B cell (primary cell): ENCODE measurements at regions not wholly inside any gene's neighbourhood (a gene's known extent, or its start where the extent isn't known, plus 50 kb on each side); places are given as distances from the start of the nearest gene placed in this dataset.

Source experiments
- ATAC-seq: fragments of 200-7000 bp; cut with Tn5 transposase; one replicate; pipeline ENCODE4 v1.10.0; 2021; ENCODE audit warnings: low read depth, mild to moderate bottlenecking, moderate number of reproducible peaks, moderate library complexity
- CTCF ChIA-PET: fragments of 350-600 bp; sonication (Branson Sonifier 250); formaldehyde crosslinking; loops from one replicate; lab custom pipeline; 2021; ENCODE audit warnings: antibody characterized with exemption, inconsistent platforms; lab: Charles Lee
- POLR2A ChIA-PET: fragments of 350-600 bp; sonication (Branson Sonifier 250); formaldehyde crosslinking; loops from one replicate; lab custom pipeline; 2021; ENCODE audit warnings: antibody characterized with exemption; lab: Charles Lee
- DNase-seq: peaks from one replicate; pipeline ENCODE4 v3.0.0; 2013
- H2AFZ ChIP-seq: 2 replicates; pipeline ENCODE4 v1.6.1; 2012; ENCODE audit warnings: mild to moderate bottlenecking, low read depth, low read length; ENCODE audit not compliant: insufficient read depth, poor library complexity, severe bottlenecking
- H3K27ac ChIP-seq, 2 donors: 1 replicate in 1 of 2; 2 replicates in 1 of 2; pipeline ENCODE4 v1.5.1; 2012 to 2013; ENCODE audit warnings: low read length in 2 of 2, mild to moderate bottlenecking in 2 of 2, moderate library complexity in 1 of 2
- H3K27me3 ChIP-seq, 4 experiments: fragments of 200-600 bp in 1 of 4; sonication (generic) in 1 of 4; replicated peaks in 1 of 4; 1 replicate in 2 of 4; 2 replicates in 2 of 4; pipeline versions ENCODE4 v1.6.1 to v1.7.0; 2013 to 2016; ENCODE audit warnings: low read length in 3 of 4, mild to moderate bottlenecking in 2 of 4, mixed read lengths in 1 of 4, moderate library complexity in 1 of 4; ENCODE audit not compliant: insufficient read depth in 4 of 4, control insufficient read depth in 3 of 4; ENCODE audit errors: control extremely low read depth in 1 of 4
- H3K36me3 ChIP-seq, 2 experiments: replicated peaks in 1 of 2; 1 replicate in 1 of 2; 2 replicates in 1 of 2; pipeline versions ENCODE4 v1.6.1 to v1.7.1; 2013; ENCODE audit warnings: low read length in 1 of 2; ENCODE audit not compliant: insufficient read depth in 2 of 2, control insufficient read depth in 1 of 2; ENCODE audit errors: control extremely low read depth in 1 of 2, extremely low read depth in 1 of 2
- H3K4me1 ChIP-seq, 2 donors: fragments of 200-600 bp in 1 of 2; sonication (generic) in 1 of 2; 1 replicate in 1 of 2; 2 replicates in 1 of 2; pipeline versions ENCODE4 v1.5.1 to v1.6.1; 2013 to 2017; ENCODE audit warnings: low read length in 2 of 2; ENCODE audit not compliant: control insufficient read depth in 2 of 2, insufficient read depth in 2 of 2
- H3K4me2 ChIP-seq: replicated peaks from 2 replicates; pipeline ENCODE3; 2012; ENCODE audit warnings: mild to moderate bottlenecking, low read depth, low read length; ENCODE audit not compliant: poor library complexity, severe bottlenecking
- H3K4me3 ChIP-seq, 5 experiments: fragments of 200-600 bp in 1 of 5; sonication (generic) in 1 of 5; 1 replicate in 3 of 5; 2 replicates in 2 of 5; pipeline versions ENCODE4 v1.5.1 to v1.7.0; 2011 to 2016; ENCODE audit warnings: low read length in 4 of 5, mild to moderate bottlenecking in 4 of 5, low read depth in 2 of 5, control low read depth in 1 of 5, moderate library complexity in 1 of 5; ENCODE audit not compliant: insufficient read depth in 1 of 5; ENCODE audit errors: control extremely low read depth in 1 of 5, extremely low read depth in 1 of 5
- H3K79me2 ChIP-seq: fragments of 200-600 bp; sonication (generic); one replicate; pipeline ENCODE4 v1.6.0; 2016; ENCODE audit warnings: low read length; ENCODE audit not compliant: control insufficient read depth, insufficient read depth
- H3K9ac ChIP-seq: fragments of 200-600 bp; sonication (generic); 2 replicates; pipeline ENCODE4 v1.6.1; 2017; ENCODE audit warnings: mild to moderate bottlenecking, low read length, moderate library complexity
- H3K9me3 ChIP-seq, 3 donors: one replicate each; pipeline versions ENCODE4 v1.6.1 to v1.7.1; 2013; ENCODE audit warnings: low read length in 2 of 3; ENCODE audit not compliant: control insufficient read depth in 2 of 3, insufficient read depth in 1 of 3; ENCODE audit errors: control extremely low read depth in 1 of 3
- H4K20me1 ChIP-seq: 2 replicates; pipeline ENCODE4 v1.6.0; 2012; ENCODE audit warnings: mild to moderate bottlenecking, low read length; ENCODE audit not compliant: insufficient read depth, control insufficient read depth, poor library complexity, severe bottlenecking
- H3K27ac Mint-ChIP-seq: one replicate; pipeline ENCODE4 v1.8.0; 2021; ENCODE audit warnings: mixed read lengths
- H3K27me3 Mint-ChIP-seq: one replicate; pipeline ENCODE4 v1.8.0; 2021; ENCODE audit warnings: mixed read lengths
- H3K4me1 Mint-ChIP-seq: one replicate; pipeline ENCODE4 v1.8.0; 2021; ENCODE audit warnings: mixed read lengths
- H3K4me3 Mint-ChIP-seq: one replicate; pipeline ENCODE4 v1.8.0; 2021; ENCODE audit warnings: mixed read lengths
- H3K9me3 Mint-ChIP-seq: one replicate; pipeline ENCODE4 v1.8.0; 2022; ENCODE audit warnings: mixed read lengths; ENCODE audit not compliant: insufficient read depth
- EZH2 ChIP-seq: IDR thresholded peaks from 2 replicates; pipeline ENCODE4 v1.6.1; 2012; ENCODE audit warnings: borderline replicate concordance, low read depth, mild to moderate bottlenecking, moderate library complexity, low read length; ENCODE audit not compliant: insufficient read depth, poor library complexity, severe bottlenecking
- WGBS: methylation state at CpG from one replicate; pipeline ENCODE4 v1.1.5; 2013; ENCODE audit warnings: missing lambda C conversion rate; ENCODE audit not compliant: insufficient coverage; 5-methylcytosine and 5-hydroxymethylcytosine counted together
- intact Hi-C: fragments of 100-400 bp; cut with micrococcal nuclease; formaldehyde crosslinking; loops from one replicate; pipeline ENCODE4 v1.10.0; 2022
- TF ChIP-seq, protein P1 (sequence below): fragments of 200-600 bp; IDR thresholded peaks from one replicate; pipeline ENCODE4 v1.8.0; 2022; ENCODE audit warnings: antibody characterized with exemption, mild to moderate bottlenecking

DNA sequence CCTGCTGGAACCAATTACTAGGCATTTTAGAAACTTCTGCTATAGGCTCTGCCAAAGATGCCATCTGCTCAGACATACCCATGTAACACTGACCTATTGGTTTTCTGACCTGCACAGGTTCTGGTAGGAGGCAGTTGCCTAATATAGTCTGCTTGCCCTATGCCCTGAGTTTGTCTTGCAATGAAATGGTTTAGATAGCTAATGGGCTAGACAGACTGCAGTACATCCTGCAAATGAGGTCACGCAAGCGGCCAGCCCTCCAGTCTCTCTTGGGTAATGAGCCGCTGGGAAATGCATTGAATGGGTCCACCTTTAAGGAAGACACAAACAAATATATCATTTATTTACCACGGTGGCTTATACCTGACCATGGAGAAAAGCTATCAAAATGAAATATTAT, 90.6 kb upstream of the B3GAT2 start:
- Histone ChIP-seq H3K36me3 (no peaks in the 10 kb centered on the region), H3K4me2 (no peak overlapping the region), H3K27me3 (no peaks in the 10 kb centered on the region), H3K79me2 (no peaks in the 10 kb centered on the region), H4K20me1 (no peaks in the 10 kb centered on the region), H2AFZ (no peak overlapping the region), H3K4me3 (no peak overlapping the region), H3K27ac (no peak overlapping the region), H3K9me3 (no peaks in the 10 kb centered on the region), H3K4me1 (no peaks in the 10 kb centered on the region), H3K9ac (no peak overlapping the region)
- ChIA-PET CTCF (no interaction called here), POLR2A (no interaction called here)
- no peak for ATAC-seq
- H3K27ac Mint-ChIP-seq = no peak overlapping the region
- intact Hi-C loops = no loop called here
- peaks cover 4% of the 10 kb centered on the region for H3K27me3 Mint-ChIP-seq
- TF ChIP-seq, protein P1, sequence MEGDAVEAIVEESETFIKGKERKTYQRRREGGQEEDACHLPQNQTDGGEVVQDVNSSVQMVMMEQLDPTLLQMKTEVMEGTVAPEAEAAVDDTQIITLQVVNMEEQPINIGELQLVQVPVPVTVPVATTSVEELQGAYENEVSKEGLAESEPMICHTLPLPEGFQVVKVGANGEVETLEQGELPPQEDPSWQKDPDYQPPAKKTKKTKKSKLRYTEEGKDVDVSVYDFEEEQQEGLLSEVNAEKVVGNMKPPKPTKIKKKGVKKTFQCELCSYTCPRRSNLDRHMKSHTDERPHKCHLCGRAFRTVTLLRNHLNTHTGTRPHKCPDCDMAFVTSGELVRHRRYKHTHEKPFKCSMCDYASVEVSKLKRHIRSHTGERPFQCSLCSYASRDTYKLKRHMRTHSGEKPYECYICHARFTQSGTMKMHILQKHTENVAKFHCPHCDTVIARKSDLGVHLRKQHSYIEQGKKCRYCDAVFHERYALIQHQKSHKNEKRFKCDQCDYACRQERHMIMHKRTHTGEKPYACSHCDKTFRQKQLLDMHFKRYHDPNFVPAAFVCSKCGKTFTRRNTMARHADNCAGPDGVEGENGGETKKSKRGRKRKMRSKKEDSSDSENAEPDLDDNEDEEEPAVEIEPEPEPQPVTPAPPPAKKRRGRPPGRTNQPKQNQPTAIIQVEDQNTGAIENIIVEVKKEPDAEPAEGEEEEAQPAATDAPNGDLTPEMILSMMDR = no peak
- no peak for TF ChIP-seq EZH2
- no peaks in the 10 kb centered on the region for H3K9me3 Mint-ChIP-seq
- 92% methylated on average over 2 of the region's 4 CpGs for WGBS
- no peak overlapping the region for H3K4me3 Mint-ChIP-seq
- H3K4me1 Mint-ChIP-seq = no peaks in the 10 kb centered on the region
- DNase-seq = no peak

DNA sequence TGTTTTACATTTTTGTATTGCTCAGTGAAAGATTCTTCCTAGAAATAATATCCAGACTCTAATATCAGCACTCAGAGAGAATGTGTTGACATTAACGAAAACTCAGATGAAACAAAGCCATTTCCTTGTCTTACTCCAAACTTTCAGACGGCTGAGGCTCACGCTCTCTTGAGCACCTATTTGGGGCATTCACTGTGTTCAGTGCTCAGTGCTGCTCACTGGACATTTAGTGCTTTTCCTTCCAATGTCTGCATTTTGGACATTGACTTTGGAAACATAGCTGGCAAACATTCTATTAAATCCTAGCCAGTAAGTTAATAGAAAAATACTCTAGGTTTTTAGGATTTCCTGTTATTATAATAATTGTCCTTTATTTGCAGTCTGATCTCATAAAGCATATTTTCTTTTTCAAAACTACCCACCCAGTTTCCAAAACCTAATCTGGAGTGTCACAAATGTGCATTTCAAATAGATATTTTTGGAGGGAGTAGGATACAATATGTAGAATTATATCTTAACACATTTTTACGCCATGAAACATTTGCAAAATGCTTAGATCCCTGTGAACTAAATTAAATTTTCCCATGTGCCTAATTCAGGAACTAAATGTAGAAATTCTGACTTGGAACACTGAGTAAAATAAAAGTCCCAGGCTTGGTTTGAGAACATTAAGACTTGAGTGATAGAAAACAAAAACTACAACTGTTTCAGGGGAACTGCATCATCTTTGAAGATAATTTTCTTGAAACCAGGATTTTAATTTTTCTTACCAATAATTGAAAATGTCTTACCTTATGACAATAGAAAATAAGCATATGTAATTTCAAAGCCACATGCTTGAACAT, 91.7 kb upstream of the B3GAT2 start:
- no peaks in the 10 kb centered on the region for H3K4me1 ChIP-seq
- intact Hi-C loops = no loop called here
- H3K9me3 ChIP-seq = no peaks in the 10 kb centered on the region
- Mint-ChIP-seq H3K9me3 (no peaks in the 10 kb centered on the region), H3K27me3 (peaks cover 4% of the 10 kb centered on the region), H3K4me3 (no peak overlapping the region), H3K4me1 (no peaks in the 10 kb centered on the region), H3K27ac (no peak overlapping the region)
- ChIA-PET CTCF (no interaction called here), POLR2A (no interaction called here)
- no peak overlapping the region for H3K9ac ChIP-seq
- DNase-seq (no peak), ATAC-seq (no peak)
- H2AFZ ChIP-seq = no peak overlapping the region
- H3K27me3 ChIP-seq = no peaks in the 10 kb centered on the region
- TF ChIP-seq, protein P1 = no peak
- TF ChIP-seq EZH2 = no peak
- H3K4me2 ChIP-seq = no peak overlapping the region
- no peak overlapping the region for H3K4me3 ChIP-seq
- no peaks in the 10 kb centered on the region for H4K20me1 ChIP-seq
- H3K79me2 ChIP-seq = no peaks in the 10 kb centered on the region
- WGBS = 100% methylated on average over 3 of the region's 4 CpGs
- no peak overlapping the region for H3K27ac ChIP-seq
- H3K36me3 ChIP-seq = no peaks in the 10 kb centered on the region
